ENCODE measurements at regions not wholly inside any gene's neighbourhood (a gene's known extent, or its start where the extent isn't known, plus 50 kb on each side); places are given as distances from the start of the nearest gene placed in this dataset.
"Not testable (repeated sequence)": the region's sequence is repeated elsewhere in the genome, so short reads cannot be mapped to it uniquely, and the experiment has no call there.

- DNase-seq, result peak; percentile 40
Measured at GRCh38 chr5:36739751-36740221, 133.4 kb downstream of the SLC1A3 start.

- peak; percentile 27 for DNase-seq
Measured at GRCh38 chr5:36740259-36740898, 134.0 kb downstream of the SLC1A3 start.

- DNase-seq, result peak; percentile 20
Measured at GRCh38 chr5:36741128-36741527, 134.7 kb downstream of the SLC1A3 start.

- DNase-seq, result peak; percentile 57
Measured at GRCh38 chr5:36743891-36744772, 132.4 kb upstream of the NIPBL start.

GRCh38 chr5:36744773-36745589 is 131.6 kb upstream of the NIPBL start:
- peak; percentile 58 for DNase-seq

GRCh38 chr5:36747794-36748193 is 128.8 kb upstream of the NIPBL start:
- DNase-seq, result not testable (repeated sequence)

GRCh38 chr5:36751886-36752285 is 124.7 kb upstream of the NIPBL start:
- no peak for DNase-seq

- no peak for DNase-seq
Measured at GRCh38 chr5:36755342-36755741, 121.2 kb upstream of the NIPBL start.

- DNase-seq, result no peak
Measured at GRCh38 chr5:36755920-36756488, 120.6 kb upstream of the NIPBL start.

GRCh38 chr5:36756848-36757247 is 119.7 kb upstream of the NIPBL start:
- no peak for DNase-seq

- DNase-seq, result no peak
Measured at GRCh38 chr5:36759117-36759516, 117.5 kb upstream of the NIPBL start.

GRCh38 chr5:36763454-36763853 is 113.1 kb upstream of the NIPBL start:
- DNase-seq, result no peak

- DNase-seq, result no peak
Measured at GRCh38 chr5:36765876-36766275, 110.7 kb upstream of the NIPBL start.

- no peak for DNase-seq
Measured at GRCh38 chr5:36766981-36767380, 109.6 kb upstream of the NIPBL start.

GRCh38 chr5:36768450-36768849 is 108.1 kb upstream of the NIPBL start:
- DNase-seq, result no peak

- no peak for DNase-seq
Measured at GRCh38 chr5:36769129-36769770, 107.3 kb upstream of the NIPBL start.

- no peak for DNase-seq
Measured at GRCh38 chr5:36770125-36770524, 106.4 kb upstream of the NIPBL start.

- DNase-seq, result peak; percentile 75
Measured at GRCh38 chr5:36772276-36773140, 104.1 kb upstream of the NIPBL start.

GRCh38 chr5:36777105-36777757 is 99.3 kb upstream of the NIPBL start:
- DNase-seq, result peak; percentile 43

- no peak for DNase-seq
Measured at GRCh38 chr5:36778336-36778735, 98.2 kb upstream of the NIPBL start.

Measured in muscle of arm (tissue), 1 donor.